Posterior vena cava (tissue), 2 donors: ENCODE measurements at regions not wholly inside any gene's neighbourhood (a gene's known extent, or its start where the extent isn't known, plus 50 kb on each side); places are given as distances from the start of the nearest gene placed in this dataset.
"Not testable (repeated sequence)": the region's sequence is repeated elsewhere in the genome, so short reads cannot be mapped to it uniquely, and the experiment has no call there.

ENCODE experiments used
- DNase-seq: peaks from one replicate; pipeline ENCODE4 v3.0.0-alpha.2; 2020; ENCODE audit warnings: low spot score
- intact Hi-C, 2 donors: fragments of 100-400 bp; cut with DNase I; formaldehyde crosslinking; loops; one replicate each; pipeline versions ENCODE4 v1.14.1 to v1.14.2; 2022 to 2023
- donor health status: DM: yes; HTN: yes; CAD: no.
- donor health status: DM: yes; HTN: yes; CAD: no.

DNA sequence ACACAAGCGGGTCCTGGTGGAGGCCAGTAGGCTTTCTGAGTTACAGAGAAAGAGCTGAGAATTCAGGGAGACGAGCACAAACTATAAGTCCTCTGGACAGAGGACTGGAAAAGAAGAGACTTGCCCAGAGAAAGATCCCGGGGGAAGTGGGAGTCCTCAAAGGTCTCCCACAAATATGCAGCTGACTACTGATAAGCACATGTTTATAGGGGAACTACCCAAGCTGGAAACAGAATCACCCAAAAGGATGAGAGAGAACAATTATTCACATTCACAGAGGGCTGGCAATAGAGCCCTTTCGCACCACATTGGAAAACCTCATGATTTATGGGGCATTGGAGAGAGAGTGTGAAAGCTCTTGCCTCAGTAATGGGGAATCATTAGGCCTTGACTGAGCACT, 337.6 kb downstream of the IRS1 start:
- intact Hi-C loops, result no loop called here
- no peak for DNase-seq

DNA sequence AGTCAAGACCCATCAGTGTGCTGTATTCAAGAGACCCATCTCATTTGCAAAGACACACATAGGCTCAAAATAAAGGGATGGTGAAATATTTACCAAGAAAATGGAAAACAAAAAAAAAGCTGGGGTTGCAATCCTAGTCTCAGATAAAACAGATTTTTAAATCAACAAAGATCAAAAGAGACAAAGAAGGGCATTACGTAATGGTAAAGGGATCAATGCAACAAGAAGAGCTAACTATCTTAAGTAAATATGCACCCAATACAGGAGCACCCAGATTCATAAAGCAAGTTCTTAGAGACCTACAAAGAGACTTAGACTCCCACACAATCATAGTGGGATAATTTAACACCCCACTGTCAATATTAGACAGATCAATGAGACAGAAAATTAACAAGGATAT, 343.5 kb downstream of the IRS1 start:
- intact Hi-C loops, DNase-seq: not testable (repeated sequence)

DNA sequence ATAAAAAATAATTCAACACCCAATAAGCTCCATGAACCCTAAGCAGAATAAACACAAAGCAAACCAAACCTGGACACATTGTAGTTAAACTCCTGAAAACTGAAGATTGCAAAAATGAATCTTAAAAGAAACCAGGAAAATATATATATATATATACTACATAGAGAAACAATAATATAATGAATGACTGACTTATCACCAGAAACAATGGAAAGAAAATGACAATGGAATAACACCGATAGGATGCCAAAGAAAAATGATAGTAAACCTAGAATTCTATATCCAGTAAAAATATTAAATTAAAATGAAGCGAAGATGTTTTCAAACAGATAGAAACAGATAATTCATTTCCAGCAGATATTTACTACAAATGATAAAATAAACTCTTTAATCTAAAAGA, 346.9 kb downstream of the IRS1 start:
- intact Hi-C loops, result no loop called here
- DNase-seq, result no peak

DNA sequence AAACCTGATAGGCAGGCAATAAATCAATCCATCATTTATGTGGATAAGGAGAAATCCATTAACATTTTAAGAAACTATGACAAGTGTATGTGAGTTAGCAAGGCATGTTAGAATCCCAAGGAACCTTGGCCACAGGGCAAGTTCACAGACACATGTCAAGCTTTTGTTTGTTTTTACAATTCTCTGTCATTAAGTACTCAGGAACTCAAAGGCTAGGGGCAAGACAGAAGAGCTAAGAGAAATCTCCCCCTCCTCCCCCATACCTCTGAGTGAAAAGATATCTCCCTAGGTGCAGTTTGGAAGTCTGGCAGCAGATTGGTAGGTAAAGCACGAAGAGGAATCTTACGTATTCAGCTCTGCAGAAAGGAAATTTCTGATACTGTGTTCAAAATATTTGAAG, 348.1 kb downstream of the IRS1 start:
- DNase-seq, result no peak
- intact Hi-C loops, result no loop called here

DNA sequence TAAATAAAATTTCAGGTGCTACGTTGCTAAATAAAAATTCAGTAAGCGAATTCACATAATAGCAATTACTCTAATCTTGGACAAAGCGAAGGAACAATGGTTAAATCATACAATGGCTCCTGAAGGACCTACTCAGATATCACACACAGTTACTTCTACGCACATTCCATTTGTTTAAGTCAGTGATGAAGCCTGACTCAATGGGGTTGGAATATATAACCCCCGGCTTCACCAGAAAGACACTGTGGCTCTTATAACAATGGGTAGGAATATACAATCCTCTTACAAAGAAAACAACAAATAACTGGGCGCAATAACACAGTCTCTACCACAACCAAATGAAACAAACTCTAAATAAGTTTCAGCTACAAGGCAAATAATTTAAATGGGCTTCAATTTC, 349.5 kb downstream of the IRS1 start:
- intact Hi-C loops, result no loop called here
- no peak for DNase-seq

DNA sequence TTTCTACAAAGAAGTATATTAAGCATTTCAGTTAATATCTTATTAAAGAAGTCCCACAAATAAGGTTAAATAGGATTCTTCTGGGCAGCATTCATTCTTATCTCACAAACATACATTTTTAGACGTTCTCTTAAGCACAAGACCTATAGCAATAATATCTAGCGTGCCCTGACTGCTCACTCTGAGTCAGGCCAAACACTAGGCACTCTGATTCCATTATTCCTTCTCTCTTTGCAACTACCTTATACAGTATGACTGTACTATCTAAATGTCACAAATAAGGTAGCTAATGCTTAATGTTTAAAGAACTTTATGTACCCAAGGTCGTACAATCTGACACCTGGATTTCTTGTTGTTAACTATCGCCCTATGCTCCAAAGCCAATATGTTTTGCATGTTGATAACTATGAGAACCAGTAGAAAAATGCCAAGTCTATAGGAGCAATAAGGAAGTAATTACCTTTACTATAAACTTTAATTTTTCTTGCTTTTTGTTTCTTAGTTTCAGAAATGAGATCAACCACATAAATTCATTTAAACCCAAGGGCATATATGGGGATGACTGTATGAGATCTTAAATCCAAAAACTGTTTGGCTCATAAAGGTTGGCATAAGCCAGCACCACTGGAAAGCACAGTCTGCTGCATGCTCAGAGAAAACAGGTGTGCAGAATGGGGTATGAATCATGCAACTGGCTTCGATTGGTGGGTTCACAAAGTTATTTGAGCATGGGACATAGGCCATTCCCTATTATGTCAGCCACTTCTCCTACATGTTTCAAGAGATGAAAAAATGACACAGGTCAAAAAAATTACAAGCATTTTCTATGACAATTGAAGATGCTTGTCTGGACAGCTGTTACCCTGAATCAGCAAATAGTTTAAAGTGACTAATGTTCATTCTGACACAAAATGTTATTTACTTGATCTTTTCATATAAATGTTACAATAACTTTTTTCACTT, 352.0 kb downstream of the IRS1 start:
- intact Hi-C loops, result no loop called here
- no peak for DNase-seq

DNA sequence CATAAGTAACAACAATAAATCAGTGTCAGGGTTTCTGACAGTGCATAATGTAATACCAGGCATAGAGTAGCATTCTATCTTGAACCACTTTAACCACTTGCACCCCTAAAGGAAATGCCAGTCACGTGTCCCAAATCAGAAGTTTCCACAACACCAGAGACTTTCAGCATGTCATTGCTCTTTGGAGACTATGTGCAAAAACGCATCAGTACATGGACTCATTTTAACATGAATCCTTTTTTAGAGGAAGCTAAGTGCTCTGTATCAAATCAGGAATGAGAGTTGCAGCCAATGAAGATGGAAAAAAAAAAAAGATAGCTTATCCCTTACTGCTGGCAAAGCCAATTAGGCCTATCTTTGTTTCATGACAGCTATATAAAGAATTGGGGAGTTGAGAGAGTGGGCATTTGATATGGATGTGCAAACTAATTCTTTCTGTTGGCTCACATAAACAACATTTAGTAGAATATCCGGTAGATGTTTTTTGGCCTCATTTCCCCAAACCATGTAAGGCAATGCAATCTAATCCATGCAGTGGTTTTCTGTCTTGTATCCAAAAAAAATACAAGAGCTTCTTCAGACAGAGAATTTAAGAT, 353.1 kb downstream of the IRS1 start:
- no peak for DNase-seq
- intact Hi-C loops, result no loop called here

DNA sequence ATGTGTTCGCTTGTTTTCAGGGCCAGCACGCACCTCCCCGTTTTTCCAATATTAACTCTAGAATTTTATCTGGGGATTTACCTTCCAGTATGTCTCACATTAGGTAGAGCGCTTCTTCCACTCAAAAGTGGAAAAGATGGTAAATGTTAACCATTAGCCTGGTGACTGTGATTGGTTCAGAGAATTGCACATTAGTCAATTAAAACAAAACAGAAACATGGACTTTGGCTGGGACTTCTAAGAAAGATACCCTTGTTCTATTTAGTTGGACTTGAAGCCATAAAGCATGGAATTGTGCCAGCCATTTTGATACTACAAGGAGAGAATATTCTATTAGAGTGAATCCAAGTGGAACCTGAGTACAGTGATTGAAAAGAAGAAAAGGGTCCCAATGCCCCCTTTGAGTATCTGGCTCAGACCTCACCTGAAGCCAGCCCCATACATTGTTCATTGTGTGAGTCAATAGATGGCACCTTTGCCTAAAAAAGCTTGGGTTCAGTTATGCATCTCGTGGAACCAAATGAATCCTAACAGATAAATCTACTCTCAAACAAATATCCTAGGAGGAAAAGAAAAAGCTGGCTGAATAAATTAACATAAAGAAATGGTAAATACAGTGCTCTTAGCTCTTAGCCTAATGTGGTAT, 354.3 kb downstream of the IRS1 start:
- intact Hi-C loops, result no loop called here
- DNase-seq, result no peak

DNA sequence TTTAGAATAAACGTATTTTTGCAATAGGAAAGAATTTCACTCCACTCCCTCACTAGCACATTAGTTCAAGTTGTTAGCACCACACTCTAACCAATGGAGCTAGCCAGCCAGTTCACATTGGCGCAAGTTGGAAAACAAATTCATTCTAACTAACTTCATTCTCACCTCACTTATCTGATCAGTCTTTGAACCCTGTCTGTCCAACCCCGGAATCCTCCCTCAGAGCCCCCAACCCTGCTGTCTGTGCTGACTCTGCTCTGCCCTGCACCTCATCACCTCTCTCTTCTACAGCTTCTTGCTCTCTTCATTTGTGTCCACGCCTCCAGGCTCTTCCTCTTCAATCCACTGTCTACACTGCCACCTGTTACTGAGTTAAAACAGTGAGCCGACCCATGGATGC, 356.5 kb downstream of the IRS1 start:
- intact Hi-C loops, result no loop called here
- DNase-seq, result no peak

DNA sequence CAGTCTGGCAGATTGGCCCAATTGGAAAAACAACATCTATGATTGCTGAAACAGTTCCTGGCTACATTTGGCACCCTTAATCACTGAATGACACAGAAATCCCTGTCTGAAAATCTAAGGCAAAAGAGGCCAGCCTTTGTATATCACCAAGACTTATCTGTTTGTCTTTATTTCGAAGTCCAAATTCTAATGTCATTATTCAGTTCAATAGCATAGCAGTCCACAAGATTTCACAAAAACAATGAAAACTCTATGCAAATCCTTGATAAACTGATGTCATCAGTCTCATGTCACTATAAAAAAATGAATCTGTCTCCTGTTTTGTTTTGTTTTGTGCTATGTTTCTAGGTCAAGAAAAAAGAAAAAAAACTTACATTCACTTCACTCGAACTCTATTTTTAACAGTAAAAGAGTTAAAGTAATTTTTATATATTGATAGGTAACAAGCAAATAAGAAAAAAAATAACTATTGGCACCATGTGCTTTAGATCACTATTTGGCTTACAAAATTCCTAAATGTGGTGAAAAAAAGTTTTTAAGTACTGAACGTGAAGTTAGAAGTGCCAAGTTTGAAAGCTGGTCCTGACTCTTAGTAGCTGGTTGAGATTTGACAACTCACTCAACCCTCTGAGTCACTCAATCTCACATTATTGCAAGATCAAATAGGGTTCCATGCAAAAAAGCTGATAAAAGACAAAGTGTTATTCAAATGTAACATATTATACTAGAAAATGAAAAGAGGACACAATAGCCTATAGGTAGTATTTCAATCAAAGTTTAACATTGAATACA, 359.3 kb downstream of the IRS1 start:
- intact Hi-C loops, result no loop called here
- no peak for DNase-seq

DNA sequence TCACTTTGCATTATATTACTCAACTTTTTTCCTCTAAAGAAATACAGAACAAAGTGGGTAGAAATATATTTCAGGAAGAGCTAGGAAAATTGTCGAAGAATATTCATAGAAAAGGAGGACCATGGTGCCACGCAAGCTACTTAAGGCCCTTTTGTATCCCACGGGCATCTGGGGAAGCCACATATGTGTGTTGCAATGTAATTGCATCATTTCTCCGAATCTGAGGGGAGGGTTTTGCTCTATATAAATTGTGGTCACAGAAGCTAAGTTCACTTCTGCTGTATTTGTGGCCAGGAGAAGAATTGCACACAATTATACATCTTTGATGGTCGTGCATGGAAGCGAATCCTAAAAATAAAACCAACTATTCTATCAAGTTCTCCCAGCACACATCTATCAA, 360.3 kb downstream of the IRS1 start:
- DNase-seq, result no peak
- intact Hi-C loops, result no loop called here

DNA sequence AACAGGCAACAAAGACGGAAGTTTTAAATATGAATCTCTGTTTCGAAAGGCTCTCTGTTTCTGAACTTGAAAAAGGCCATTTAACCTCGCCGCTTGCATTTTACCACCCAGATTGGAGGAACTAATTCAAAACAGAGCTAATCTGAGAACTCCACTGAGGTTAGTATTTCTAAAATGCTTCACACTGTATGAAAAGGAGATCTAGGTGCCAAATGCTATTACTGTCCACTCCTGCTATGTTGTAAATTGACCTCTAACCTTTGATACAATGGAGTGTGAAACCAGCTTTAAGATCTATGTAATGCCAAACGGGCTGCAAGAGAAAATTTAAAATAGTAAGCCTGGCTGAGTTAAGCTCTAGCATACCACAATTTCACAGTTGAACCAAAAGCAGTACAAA, 364.5 kb downstream of the IRS1 start:
- DNase-seq, result no peak
- intact Hi-C loops, result no loop called here

DNA sequence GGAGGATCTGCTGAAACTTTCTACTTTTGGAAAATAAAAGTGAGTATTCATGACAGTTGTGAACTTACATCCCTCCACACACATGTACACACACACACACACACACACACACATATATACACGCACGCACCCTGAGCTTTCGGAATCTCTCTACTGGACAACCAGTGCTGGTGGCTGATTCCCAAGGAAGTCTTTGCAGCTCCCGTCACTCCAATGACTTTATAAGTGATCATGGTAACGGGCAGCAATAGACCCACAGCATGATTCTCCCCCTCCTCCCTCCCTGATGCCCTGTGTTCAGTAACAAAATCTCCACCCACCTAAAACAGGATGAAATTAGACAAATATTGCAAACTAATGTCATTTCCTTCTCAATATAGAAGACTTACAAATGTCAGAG, 364.9 kb downstream of the IRS1 start:
- intact Hi-C loops, result no loop called here
- no peak for DNase-seq

DNA sequence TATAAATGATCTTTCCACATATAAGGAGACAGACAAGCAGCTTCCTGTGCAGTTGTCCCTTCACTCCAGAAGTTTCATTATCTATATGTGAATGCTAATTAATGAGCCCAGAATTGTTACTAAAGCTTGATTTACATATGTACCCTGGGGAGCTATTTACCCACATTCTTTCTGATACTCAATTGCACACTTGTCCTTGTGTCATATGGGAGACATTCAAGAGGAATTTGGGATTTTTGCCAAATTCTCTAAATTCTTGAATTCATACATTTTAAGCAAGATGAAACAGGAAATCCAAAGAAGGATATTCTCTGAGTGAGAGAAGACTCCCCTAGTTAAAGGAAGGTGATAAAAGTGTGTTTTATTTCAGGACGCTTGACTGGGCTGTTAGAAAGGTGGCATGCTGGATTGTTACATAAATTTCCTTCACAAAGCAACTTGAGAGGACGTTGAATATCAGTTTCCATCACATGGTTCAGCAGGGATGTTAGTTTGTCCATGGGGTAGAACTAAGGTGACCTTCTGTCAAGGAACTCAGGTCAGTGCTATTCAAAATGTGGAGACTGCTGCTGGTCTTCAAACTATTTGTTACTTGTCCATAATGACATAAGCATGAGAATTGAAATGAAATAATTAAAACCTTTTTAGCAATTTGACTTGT, 368.2 kb downstream of the IRS1 start:
- intact Hi-C loops, result no loop called here
- DNase-seq, result no peak

DNA sequence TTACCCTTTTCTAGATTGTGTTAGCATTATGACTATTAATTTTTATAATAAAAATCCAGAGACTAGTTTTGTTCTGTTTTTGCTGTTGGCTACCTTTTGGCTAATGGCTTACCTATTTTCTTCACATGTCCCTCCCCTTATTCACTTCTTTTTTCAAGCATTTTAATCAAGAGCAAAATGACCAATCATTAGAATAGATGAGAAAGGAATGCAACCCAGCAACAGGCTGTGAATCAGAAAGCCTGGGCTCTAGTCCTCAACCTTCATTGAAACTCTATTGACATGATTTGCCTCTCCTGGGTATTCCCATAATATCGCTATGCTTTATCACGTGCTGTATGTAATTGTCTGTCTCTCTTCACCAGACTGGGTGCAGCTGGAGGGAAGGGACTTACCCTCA, 370.1 kb downstream of the IRS1 start:
- DNase-seq, result no peak
- intact Hi-C loops, result no loop called here

DNA sequence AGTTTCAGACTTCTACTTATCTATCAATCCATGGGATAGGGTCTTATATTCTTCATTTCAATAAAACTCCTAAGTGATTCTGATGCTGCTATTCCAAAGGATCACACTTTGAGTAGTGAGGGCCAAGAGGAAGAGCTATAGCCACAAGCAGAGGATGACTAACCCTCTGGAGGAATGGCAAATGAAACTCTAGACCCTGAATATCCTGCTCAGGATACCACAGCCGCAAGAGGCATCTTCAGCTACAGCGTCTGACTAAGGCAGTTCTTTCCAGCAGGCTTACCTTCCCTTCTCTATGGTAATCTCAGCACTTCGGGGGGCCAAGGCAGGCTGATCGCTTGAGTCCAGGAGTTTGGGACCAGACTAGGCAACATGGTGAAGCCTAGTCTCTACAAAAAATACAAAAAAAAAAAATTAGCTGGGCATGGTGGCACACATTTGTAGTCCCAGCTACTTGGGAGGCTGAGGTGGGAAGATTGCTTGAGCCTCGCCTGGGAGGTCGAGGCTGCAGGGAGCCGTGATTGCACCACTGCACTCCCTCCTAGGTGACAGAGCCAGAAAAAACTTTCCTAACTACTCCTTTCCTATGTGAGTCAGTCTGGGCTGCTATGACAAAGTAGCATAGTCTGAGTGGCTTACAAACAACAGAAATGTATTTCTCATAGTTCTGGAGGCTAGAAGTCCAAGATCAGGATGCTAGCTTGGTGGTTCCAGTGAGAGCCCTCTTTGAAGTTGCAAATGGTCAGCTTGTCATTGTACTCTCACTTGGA, 371.9 kb downstream of the IRS1 start:
- intact Hi-C loops, result no loop called here
- DNase-seq, result no peak

DNA sequence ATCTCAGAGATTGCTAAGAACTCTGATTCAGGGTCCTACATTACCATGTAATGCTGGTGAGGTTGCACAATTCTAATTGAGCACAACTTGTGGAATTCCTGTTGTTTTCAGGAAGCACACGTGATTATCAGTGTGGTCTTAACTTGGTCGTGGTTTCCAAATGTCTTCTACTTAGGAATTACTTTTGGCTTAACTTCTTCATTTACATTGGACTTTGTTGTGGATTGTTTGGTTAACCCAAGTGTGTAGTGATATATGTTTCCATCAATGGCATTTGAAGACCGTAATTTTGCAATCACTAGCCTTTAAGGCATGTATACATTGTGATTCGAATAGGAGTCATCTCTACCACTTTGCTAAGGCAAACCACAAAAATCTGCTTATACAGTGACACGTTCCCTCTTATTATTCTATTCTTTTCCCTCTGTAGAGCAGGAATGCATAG, 373.3 kb downstream of the IRS1 start:
- intact Hi-C loops, result no loop called here
- DNase-seq, result no peak

DNA sequence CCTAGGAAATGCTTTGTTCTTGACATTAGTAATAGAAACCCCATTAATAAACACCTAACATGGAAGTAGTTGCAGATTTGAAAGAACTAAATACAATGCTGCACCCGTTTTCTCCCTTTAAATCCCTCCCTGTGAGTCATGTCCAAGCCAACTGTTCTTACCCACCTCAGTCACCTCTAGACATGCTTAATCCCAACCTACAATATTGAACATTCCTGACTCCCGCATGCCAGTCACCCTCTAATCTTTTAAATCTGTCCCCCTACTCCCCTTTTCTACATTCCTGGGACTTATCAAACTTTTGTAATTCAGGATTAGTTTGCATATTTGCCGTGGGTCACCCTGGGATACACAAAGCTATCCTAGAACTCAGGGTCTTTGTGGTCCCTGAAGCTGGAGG, 374.6 kb downstream of the IRS1 start:
- intact Hi-C loops, result no loop called here
- DNase-seq, result no peak
